WERI-Rb-1 (cell line): ENCODE measurements at regions not wholly inside any gene's neighbourhood (a gene's known extent, or its start where the extent isn't known, plus 50 kb on each side); places are given as distances from the start of the nearest gene placed in this dataset.
A peak's percentile ranks its signal among the peaks of the same experiment; 100 is the strongest.

Source experiments
- DNase-seq: peaks from one replicate; pipeline ENCODE4 v3.0.0-alpha.2; 2020
- H3K27ac ChIP-seq: fragments of 250-450 bp; sonication (Bioruptor Pico); 2 replicates; pipeline ENCODE4 v1.5.1; 2020; ENCODE audit warnings: mild to moderate bottlenecking, moderate library complexity
- H3K27me3 ChIP-seq: fragments of 250-450 bp; sonication (Bioruptor Pico); 2 replicates; pipeline ENCODE4 v1.5.1; 2021; ENCODE audit warnings: mild to moderate bottlenecking, low read depth, moderate library complexity; ENCODE audit not compliant: insufficient read depth, severe bottlenecking
- H3K36me3 ChIP-seq: fragments of 250-450 bp; sonication (Bioruptor Pico); 2 replicates; pipeline ENCODE4 v1.5.1; 2020; ENCODE audit warnings: mild to moderate bottlenecking, moderate library complexity
- H3K4me3 ChIP-seq: 2 replicates; pipeline ENCODE4 v1.5.1; 2011; ENCODE audit warnings: low read depth, mild to moderate bottlenecking, control low read depth, low read length
- H3K9me3 ChIP-seq: fragments of 250-450 bp; sonication (Bioruptor Pico); 2 replicates; pipeline ENCODE4 v1.5.1; 2021; ENCODE audit warnings: mild to moderate bottlenecking, moderate library complexity; ENCODE audit not compliant: severe bottlenecking
- TF ChIP-seq, protein P1 (sequence below): IDR thresholded peaks from 2 replicates; pipeline ENCODE4 v1.5.1; 2011; ENCODE audit warnings: low read depth, mild to moderate bottlenecking, control low read depth, inconsistent platforms, low read length

DNA sequence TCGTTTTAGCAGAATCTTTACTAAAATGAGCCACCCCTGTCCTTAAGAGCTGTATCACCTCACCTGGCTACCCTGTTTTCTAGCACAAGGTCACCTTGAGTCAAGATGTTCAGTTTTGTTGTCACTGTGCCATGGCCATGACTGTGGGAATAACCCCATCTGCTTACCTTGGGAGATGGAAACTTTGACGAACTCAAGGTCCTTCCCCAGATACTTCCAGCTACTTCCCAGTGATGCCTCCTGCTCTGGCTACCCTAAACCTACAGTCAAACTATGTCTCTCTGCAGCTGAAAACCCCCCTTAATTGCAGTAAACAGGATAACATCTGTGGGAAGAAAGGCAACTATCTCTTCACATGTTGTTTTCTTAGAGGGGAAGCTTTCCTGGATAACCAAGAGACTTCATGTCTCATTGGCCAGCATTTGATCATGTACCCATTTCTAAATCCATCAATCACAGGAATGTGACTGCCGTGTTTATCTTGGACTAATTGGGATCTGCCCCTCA, 89.5 kb upstream of the C1orf21 start:
- TF ChIP-seq, protein P1, sequence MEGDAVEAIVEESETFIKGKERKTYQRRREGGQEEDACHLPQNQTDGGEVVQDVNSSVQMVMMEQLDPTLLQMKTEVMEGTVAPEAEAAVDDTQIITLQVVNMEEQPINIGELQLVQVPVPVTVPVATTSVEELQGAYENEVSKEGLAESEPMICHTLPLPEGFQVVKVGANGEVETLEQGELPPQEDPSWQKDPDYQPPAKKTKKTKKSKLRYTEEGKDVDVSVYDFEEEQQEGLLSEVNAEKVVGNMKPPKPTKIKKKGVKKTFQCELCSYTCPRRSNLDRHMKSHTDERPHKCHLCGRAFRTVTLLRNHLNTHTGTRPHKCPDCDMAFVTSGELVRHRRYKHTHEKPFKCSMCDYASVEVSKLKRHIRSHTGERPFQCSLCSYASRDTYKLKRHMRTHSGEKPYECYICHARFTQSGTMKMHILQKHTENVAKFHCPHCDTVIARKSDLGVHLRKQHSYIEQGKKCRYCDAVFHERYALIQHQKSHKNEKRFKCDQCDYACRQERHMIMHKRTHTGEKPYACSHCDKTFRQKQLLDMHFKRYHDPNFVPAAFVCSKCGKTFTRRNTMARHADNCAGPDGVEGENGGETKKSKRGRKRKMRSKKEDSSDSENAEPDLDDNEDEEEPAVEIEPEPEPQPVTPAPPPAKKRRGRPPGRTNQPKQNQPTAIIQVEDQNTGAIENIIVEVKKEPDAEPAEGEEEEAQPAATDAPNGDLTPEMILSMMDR: no peak
- Histone ChIP-seq H3K36me3 (no peaks in the 10 kb centered on the region), H3K27ac (no peak overlapping the region), H3K9me3 (no peaks in the 10 kb centered on the region), H3K4me3 (no peak overlapping the region), H3K27me3 (no peaks in the 10 kb centered on the region)
- no peak for DNase-seq

DNA sequence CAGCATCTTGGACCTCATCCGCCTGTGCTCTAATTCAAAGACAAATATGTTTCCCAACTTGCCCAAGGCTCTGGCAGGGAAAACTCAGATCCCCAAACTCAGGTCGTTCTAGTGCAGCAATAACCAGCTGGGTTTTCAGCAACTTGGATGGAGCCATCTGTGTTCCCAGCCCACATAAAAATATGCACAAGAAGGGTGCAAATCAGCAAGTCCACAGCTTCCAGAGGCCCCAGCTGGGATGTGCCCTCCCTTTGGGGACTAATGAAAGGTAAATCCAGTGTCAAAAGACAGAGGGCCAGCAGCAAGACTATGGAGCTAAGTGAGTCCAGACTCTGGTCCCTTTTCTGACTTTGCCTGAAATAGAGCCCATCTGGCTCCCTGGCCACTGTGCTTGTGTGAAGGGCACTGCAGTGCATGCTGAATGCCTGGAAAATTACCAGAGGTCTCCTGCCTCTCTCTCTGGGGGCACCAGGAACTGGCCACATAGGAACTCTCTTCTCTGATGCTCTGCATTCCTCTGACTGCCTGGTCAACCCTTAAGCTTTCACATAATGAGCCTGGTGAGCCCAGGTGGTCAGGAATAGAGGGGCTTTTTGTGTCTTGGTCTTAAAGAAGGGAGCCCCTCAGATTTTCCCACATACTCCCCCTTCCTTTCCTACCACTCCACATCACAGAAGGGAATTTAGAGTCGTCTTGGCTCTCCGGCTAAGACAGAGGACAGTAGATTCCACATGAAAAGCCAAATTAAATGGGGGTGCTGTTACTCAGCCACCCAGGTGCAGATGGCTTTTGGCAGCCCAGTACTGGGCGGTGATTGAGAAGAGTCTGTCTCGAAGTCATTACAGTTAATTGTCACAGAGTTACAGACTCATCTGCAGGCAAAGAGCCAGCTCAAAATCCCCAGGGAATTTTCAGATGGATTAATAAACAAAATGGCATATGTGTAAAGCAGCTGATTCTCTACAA, 88.1 kb upstream of the C1orf21 start:
- H3K4me3 ChIP-seq: no peak overlapping the region
- H3K27ac ChIP-seq: no peak overlapping the region
- TF ChIP-seq, protein P1: no peak
- H3K9me3 ChIP-seq: no peaks in the 10 kb centered on the region
- H3K27me3 ChIP-seq: no peaks in the 10 kb centered on the region
- peak; percentile 16 for DNase-seq
- no peaks in the 10 kb centered on the region for H3K36me3 ChIP-seq

DNA sequence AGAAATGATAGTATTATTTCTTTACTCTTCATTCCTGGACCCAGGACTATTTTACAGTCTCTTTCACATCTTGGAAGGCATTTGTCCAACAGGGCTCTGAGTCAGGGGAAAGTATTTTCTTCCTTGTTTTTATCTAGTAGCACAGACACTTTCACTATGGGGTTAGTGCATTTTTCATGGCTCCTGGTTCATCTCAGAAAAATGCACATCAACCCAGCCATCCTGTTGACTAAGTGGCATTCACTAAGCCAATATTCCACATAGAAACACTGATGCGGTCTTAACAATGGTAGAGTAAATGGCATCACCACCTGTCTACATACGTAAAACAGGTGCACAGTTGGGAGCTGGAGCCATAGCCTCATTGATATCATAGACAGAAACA, 87.4 kb upstream of the C1orf21 start:
- Histone ChIP-seq H3K27me3 (no peaks in the 10 kb centered on the region), H3K9me3 (no peaks in the 10 kb centered on the region), H3K4me3 (no peak overlapping the region), H3K36me3 (no peaks in the 10 kb centered on the region), H3K27ac (no peak overlapping the region)
- TF ChIP-seq, protein P1: no peak
- DNase-seq: no peak

DNA sequence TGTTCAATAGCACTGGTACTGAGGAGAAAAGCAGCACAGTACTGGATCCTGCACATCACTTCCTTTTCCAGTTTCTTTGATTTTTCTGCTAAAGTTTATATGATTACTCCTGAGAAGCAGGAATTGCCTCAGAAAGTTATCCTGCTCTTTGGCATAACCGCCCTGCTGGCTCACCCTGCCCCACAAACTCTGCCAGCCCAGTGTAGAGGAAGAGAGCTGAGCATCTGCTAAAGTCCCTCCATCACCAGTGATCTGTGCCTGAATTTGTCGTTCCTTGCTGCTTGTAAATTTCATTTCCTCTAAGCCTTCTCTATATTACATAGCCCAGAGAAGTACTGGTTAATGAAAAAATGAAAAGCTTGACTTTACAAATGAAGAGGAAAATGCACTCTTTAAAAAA, 87.0 kb upstream of the C1orf21 start:
- Histone ChIP-seq H3K4me3 (no peak overlapping the region), H3K27ac (no peak overlapping the region), H3K27me3 (no peaks in the 10 kb centered on the region), H3K36me3 (no peaks in the 10 kb centered on the region), H3K9me3 (no peaks in the 10 kb centered on the region)
- no peak for DNase-seq
- TF ChIP-seq, protein P1: no peak

DNA sequence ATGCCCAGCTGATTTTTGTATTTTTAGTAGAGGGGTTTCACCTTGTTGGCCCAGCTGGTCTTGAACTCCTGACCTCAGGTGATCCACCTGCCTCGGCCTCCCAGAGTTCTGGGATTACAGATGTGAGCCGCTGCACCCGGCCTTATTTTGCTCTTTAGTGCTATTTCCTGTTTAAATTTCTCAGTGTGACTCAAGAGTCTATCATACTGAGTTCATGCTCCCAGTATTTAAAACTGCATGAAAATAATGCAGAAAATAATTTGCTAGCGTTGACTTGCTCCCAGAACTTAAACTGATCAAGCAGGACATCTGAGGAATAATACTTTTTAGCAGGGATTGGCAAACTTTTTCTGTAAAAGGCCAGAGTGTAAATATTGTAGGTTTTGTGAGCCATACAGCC, 86.4 kb upstream of the C1orf21 start:
- Histone ChIP-seq H3K27ac (no peak overlapping the region), H3K36me3 (no peaks in the 10 kb centered on the region), H3K4me3 (no peak overlapping the region), H3K27me3 (no peaks in the 10 kb centered on the region), H3K9me3 (no peaks in the 10 kb centered on the region)
- TF ChIP-seq, protein P1: no peak
- DNase-seq: no peak
